BE2C (cell line): ENCODE measurements at regions not wholly inside any gene's neighbourhood (a gene's known extent, or its start where the extent isn't known, plus 50 kb on each side); places are given as distances from the start of the nearest gene placed in this dataset.
A peak's percentile ranks its signal among the peaks of the same experiment; 100 is the strongest.

Source experiments
- DNase-seq: peaks from one replicate; pipeline ENCODE4 v3.0.0-alpha.2; 2020
- H3K27me3 ChIP-seq: fragments of 250-450 bp; sonication (Bioruptor Pico); 2 replicates; pipeline ENCODE4 v1.5.1; 2020; ENCODE audit warnings: mild to moderate bottlenecking
- H3K36me3 ChIP-seq: fragments of 250-450 bp; sonication (Bioruptor Pico); 2 replicates; pipeline ENCODE4 v1.5.1; 2020; ENCODE audit warnings: mild to moderate bottlenecking
- H3K4me1 ChIP-seq: fragments of 250-450 bp; sonication (Bioruptor Pico); 2 replicates; pipeline ENCODE4 v1.5.1; 2020
- H3K4me3 ChIP-seq: 2 replicates; pipeline ENCODE4 v1.5.1; 2011; ENCODE audit warnings: low read depth, low read length
- H3K9me3 ChIP-seq: fragments of 250-450 bp; sonication (Bioruptor Pico); 2 replicates; pipeline ENCODE4 v1.5.1; 2020
- CTCF ChIP-seq: IDR thresholded peaks from 2 replicates; pipeline ENCODE4 v1.5.1; 2012; ENCODE audit warnings: mild to moderate bottlenecking, low read depth, low read length

- Histone ChIP-seq H3K27me3 (no peaks in the 10 kb centered on the region), H3K4me3 (no peak overlapping the region), H3K36me3 (no peaks in the 10 kb centered on the region), H3K9me3 (no peaks in the 10 kb centered on the region), H3K4me1 (peaks cover 28% of the 10 kb centered on the region)
- TF ChIP-seq CTCF = no peak
- DNase-seq = no peak
Measured at GRCh38 chr13:34412295-34412694, 529.8 kb upstream of the NBEA start.

- H3K9me3 ChIP-seq = no peaks in the 10 kb centered on the region
- peaks cover 28% of the 10 kb centered on the region for H3K4me1 ChIP-seq
- H3K4me3 ChIP-seq = no peak overlapping the region
- H3K36me3 ChIP-seq = no peaks in the 10 kb centered on the region
- no peaks in the 10 kb centered on the region for H3K27me3 ChIP-seq
- TF ChIP-seq CTCF = no peak
- DNase-seq = no peak
Measured at GRCh38 chr13:34412817-34413375, 529.2 kb upstream of the NBEA start.

- Histone ChIP-seq H3K36me3 (no peaks in the 10 kb centered on the region), H3K9me3 (no peaks in the 10 kb centered on the region), H3K4me3 (no peak overlapping the region), H3K27me3 (no peaks in the 10 kb centered on the region), H3K4me1 (peaks cover 31% of the 10 kb centered on the region)
- no peak for DNase-seq
- TF ChIP-seq CTCF = no peak
Measured at GRCh38 chr13:34413538-34414210, 528.4 kb upstream of the NBEA start.

GRCh38 chr13:34414616-34415015 is 527.5 kb upstream of the NBEA start:
- no peaks in the 10 kb centered on the region for H3K36me3 ChIP-seq
- DNase-seq = no peak
- no peak for TF ChIP-seq CTCF
- no peaks in the 10 kb centered on the region for H3K27me3 ChIP-seq
- H3K4me3 ChIP-seq = no peak overlapping the region
- H3K4me1 ChIP-seq = peaks cover 39% of the 10 kb centered on the region
- H3K9me3 ChIP-seq = no peaks in the 10 kb centered on the region

- Histone ChIP-seq H3K9me3 (no peaks in the 10 kb centered on the region), H3K36me3 (no peaks in the 10 kb centered on the region), H3K4me1 (peaks cover 35% of the 10 kb centered on the region), H3K27me3 (no peaks in the 10 kb centered on the region), H3K4me3 (no peak overlapping the region)
- DNase-seq = peak; percentile 64
- 0 out of 2 replicates have a peak, but pooled peaks have one; percentile 5 for TF ChIP-seq CTCF
Measured at GRCh38 chr13:34416971-34417380, 525.1 kb upstream of the NBEA start.

GRCh38 chr13:34417896-34418295 is 524.2 kb upstream of the NBEA start:
- Histone ChIP-seq H3K4me3 (no peak overlapping the region), H3K27me3 (no peaks in the 10 kb centered on the region), H3K4me1 (peaks cover 27% of the 10 kb centered on the region), H3K9me3 (no peaks in the 10 kb centered on the region), H3K36me3 (no peaks in the 10 kb centered on the region)
- no peak for DNase-seq
- TF ChIP-seq CTCF = no peak
